ENCODE measurements at regions not wholly inside any gene's neighbourhood (a gene's known extent, or its start where the extent isn't known, plus 50 kb on each side); places are given as distances from the start of the nearest gene placed in this dataset.

- TF ChIP-seq CTCF (IDR thresholded peaks at IDR 0.05) = no peak
- TF ChIP-seq EP300 (IDR thresholded peaks at IDR 0.05) = no peak
Measured at GRCh38 chr20:24768201-24768636, 180.8 kb upstream of the CST7 start.

All from ovary (tissue), 3 donors.